HEK293 (cell line): ENCODE measurements at regions not wholly inside any gene's neighbourhood (a gene's known extent, or its start where the extent isn't known, plus 50 kb on each side); places are given as distances from the start of the nearest gene placed in this dataset.

Source experiments
- ATF2 ChIP-seq: fragments of 450-650 bp; formaldehyde crosslinking; IDR thresholded peaks from 2 replicates; pipeline ENCODE4 v1.5.1; 2016; ENCODE audit warnings: missing biosample characterization, missing genetic modification characterization, low read depth
- PRDM4 ChIP-seq: fragments of 450-650 bp; formaldehyde crosslinking; IDR thresholded peaks from 2 replicates; pipeline ENCODE4 v1.5.1; 2017; ENCODE audit warnings: missing biosample characterization, missing genetic modification characterization
- ZNF596 ChIP-seq: fragments of 450-650 bp; IDR thresholded peaks from 2 replicates; pipeline ENCODE4 v1.5.0; 2018; ENCODE audit warnings: missing biosample characterization, mild to moderate bottlenecking, missing genetic modification characterization, moderate library complexity
- ZSCAN30 ChIP-seq: fragments of 450-650 bp; IDR thresholded peaks from 2 replicates; pipeline ENCODE4 v1.5.1; 2018; ENCODE audit warnings: missing biosample characterization, mild to moderate bottlenecking, missing genetic modification characterization, moderate library complexity

GRCh38 chr4:41385481-41385880 lies 128.8 kb downstream of the UCHL1 start:
- no peak for TF ChIP-seq ZNF596 (tag by site-specific recombination)
- TF ChIP-seq ZSCAN30 (tag by site-specific recombination): no peak
- TF ChIP-seq PRDM4 (tag by site-specific recombination): no peak
- no peak for TF ChIP-seq ATF2
